ENCODE measurements at regions not wholly inside any gene's neighbourhood (a gene's known extent, or its start where the extent isn't known, plus 50 kb on each side); places are given as distances from the start of the nearest gene placed in this dataset.

DNA sequence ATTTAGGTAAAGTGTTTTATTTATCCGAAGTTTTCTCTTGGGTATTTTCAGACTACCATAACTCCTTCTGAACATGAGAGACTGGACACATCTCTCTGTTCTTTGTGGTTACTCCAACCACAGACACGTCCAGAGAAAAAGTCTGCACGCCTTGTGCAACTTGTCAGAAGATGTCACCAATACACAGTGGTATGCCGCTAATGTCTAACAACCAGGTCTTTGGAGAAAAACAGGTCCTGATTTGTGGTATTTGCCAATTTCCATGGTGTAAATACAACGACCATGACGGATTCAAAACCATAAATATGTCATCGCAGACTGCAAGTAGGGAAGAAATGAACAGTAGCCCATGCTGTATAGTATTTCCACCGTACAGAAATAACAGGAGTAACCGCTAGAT, 620.6 kb upstream of the ID2 start:
- intact Hi-C loops (cut with DNase I; ENCODE audit: low total_unique reads) (no loop called here), in situ Hi-C loops (cut with MboI; ENCODE audit: low pct_ligation_motif_present in 1 of 4, low pct_unique_long_range_greater_than_20kb in 1 of 4, low sequenced_read_pairs in 3 of 4) (no loop called here)
- Histone ChIP-seq H3K4me3 (no peak overlapping the region), H3K36me3 (no peaks in the 10 kb centered on the region), H3K27ac (no peak overlapping the region), H3K4me1 (no peaks in the 10 kb centered on the region), H3K27me3 (no peaks in the 10 kb centered on the region), H3K9me3 (no peaks in the 10 kb centered on the region)
- WGBS, 2 donors (ENCODE audit: low coverage in 1 of 2): 77% methylated on average over 9 of the region's 9 CpGs
- TF ChIP-seq POLR2AphosphoS5 (IDR thresholded peaks at IDR 0.05): no peak
- no peak for TF ChIP-seq EP300 (IDR thresholded peaks at IDR 0.05; ENCODE audit: low read depth)
- TF ChIP-seq POLR2A (IDR thresholded peaks at IDR 0.05): no peak
- DNase-seq: no peak

DNA sequence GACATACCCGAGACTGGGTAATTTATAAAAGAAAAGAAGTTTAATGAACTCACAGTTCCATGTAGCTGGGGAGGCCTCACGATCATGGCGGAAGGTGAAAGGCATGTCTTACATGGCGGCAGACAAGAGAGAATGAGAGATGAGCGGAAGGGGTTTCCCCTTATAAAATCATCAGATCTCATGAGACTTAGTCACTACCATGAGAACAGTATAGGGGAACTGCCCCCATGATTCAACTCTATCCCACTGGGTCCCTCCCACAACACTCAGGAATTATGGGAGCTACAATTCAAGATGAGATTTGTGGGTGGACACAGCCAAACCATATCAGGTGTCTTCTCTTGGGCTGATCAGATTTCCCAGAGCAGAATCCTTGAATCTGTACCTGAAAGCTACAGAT, 617.3 kb upstream of the ID2 start:
- in situ Hi-C loops (cut with MboI; ENCODE audit: low pct_ligation_motif_present in 1 of 4, low pct_unique_long_range_greater_than_20kb in 1 of 4, low sequenced_read_pairs in 3 of 4) (no loop called here), intact Hi-C loops (cut with DNase I; ENCODE audit: low total_unique reads) (no loop called here)
- TF ChIP-seq, protein P1, sequence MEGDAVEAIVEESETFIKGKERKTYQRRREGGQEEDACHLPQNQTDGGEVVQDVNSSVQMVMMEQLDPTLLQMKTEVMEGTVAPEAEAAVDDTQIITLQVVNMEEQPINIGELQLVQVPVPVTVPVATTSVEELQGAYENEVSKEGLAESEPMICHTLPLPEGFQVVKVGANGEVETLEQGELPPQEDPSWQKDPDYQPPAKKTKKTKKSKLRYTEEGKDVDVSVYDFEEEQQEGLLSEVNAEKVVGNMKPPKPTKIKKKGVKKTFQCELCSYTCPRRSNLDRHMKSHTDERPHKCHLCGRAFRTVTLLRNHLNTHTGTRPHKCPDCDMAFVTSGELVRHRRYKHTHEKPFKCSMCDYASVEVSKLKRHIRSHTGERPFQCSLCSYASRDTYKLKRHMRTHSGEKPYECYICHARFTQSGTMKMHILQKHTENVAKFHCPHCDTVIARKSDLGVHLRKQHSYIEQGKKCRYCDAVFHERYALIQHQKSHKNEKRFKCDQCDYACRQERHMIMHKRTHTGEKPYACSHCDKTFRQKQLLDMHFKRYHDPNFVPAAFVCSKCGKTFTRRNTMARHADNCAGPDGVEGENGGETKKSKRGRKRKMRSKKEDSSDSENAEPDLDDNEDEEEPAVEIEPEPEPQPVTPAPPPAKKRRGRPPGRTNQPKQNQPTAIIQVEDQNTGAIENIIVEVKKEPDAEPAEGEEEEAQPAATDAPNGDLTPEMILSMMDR (IDR thresholded peaks at IDR 0.05): no peak
- TF ChIP-seq EP300 (IDR thresholded peaks at IDR 0.05; ENCODE audit: low read depth) (no peak), POLR2A (IDR thresholded peaks at IDR 0.05) (no peak)
- H3K27ac ChIP-seq: no peak overlapping the region
- H3K4me1 ChIP-seq: no peaks in the 10 kb centered on the region
- H3K36me3 ChIP-seq: no peaks in the 10 kb centered on the region
- H3K27me3 ChIP-seq: no peaks in the 10 kb centered on the region
- no peaks in the 10 kb centered on the region for H3K9me3 ChIP-seq
- H3K4me3 ChIP-seq: no peak overlapping the region
- no peak for DNase-seq
- 57 to 91% methylated on average over 1 to 5 of the region's 5 CpGs for WGBS, 2 donors (ENCODE audit: low coverage in 1 of 2)

DNA sequence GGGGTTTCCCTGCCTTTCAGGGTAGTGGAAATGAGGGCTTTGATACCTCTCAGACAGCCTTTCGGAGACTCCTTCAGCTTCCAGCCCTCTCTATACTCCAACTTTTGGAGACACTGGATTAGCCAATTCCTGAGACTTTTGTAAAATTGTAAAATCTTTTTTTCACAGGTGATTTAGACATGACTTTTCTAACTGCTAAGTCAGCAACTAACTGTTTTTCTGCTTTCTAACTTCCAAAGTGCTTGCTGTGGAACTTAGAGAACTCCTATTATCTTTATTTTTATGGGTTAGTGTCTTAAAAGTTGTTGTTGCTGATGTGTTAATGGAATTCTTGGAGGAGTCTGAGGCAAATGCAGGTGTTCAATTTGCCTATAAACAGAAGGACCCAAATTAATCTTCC, 616.7 kb upstream of the ID2 start:
- TF ChIP-seq, protein P1 (IDR thresholded peaks at IDR 0.05): no peak
- no peak for TF ChIP-seq POLR2A (IDR thresholded peaks at IDR 0.05)
- no peak for TF ChIP-seq EP300 (IDR thresholded peaks at IDR 0.05; ENCODE audit: low read depth)
- no peak for TF ChIP-seq POLR2AphosphoS5 (IDR thresholded peaks at IDR 0.05)
- H3K27me3 ChIP-seq: no peaks in the 10 kb centered on the region
- intact Hi-C loops (cut with DNase I; ENCODE audit: low total_unique reads) (no loop called here), in situ Hi-C loops (cut with MboI; ENCODE audit: low pct_ligation_motif_present in 1 of 4, low pct_unique_long_range_greater_than_20kb in 1 of 4, low sequenced_read_pairs in 3 of 4) (no loop called here)
- H3K4me1 ChIP-seq: no peaks in the 10 kb centered on the region
- 50 to 88% methylated on average over 1 of the region's 1 CpG for WGBS, 2 donors (ENCODE audit: low coverage in 1 of 2)
- no peaks in the 10 kb centered on the region for H3K36me3 ChIP-seq
- no peak overlapping the region for H3K27ac ChIP-seq
- no peak overlapping the region for H3K4me3 ChIP-seq
- H3K9me3 ChIP-seq: no peaks in the 10 kb centered on the region
- no peak for DNase-seq

DNA sequence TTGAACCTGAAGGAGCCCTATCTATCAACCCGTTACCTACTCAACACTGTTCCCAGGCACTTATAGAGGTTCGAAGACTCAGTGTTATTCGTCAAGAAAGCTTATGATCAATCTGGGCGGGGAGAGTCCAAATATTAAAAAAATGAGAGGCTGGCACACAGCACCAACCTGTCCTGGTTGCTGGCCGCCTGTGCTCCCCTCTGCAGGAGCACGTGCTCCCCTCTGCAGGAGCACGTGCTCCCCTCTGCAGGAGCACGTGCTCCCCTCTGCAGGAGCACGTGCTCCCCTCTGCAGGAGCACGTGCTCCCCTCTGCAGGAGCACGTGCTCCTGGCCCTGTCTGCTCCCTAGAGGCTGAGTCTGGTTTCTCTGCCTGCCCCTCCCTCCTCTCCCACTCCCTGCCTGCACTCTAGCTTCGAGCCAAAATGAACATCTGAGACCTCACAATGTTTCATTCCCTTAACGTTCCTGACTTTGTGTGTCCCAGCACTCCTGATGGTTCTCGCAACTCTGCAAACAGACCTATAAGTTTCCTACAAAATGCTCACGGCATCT, 614.0 kb upstream of the ID2 start:
- no peak overlapping the region for H3K27ac ChIP-seq
- intact Hi-C loops (cut with DNase I; ENCODE audit: low total_unique reads): no loop called here
- WGBS, 2 donors (ENCODE audit: low coverage in 1 of 2): 86 to 89% methylated on average over 8 to 15 of the region's 15 CpGs
- H3K9me3 ChIP-seq: no peaks in the 10 kb centered on the region
- TF ChIP-seq POLR2A (IDR thresholded peaks at IDR 0.05) (no peak), EP300 (IDR thresholded peaks at IDR 0.05; ENCODE audit: low read depth) (no peak), POLR2AphosphoS5 (IDR thresholded peaks at IDR 0.05) (no peak)
- TF ChIP-seq, protein P1 (IDR thresholded peaks at IDR 0.05): no peak
- H3K4me3 ChIP-seq: no peak overlapping the region
- H3K36me3 ChIP-seq: no peaks in the 10 kb centered on the region
- in situ Hi-C loops (cut with MboI; ENCODE audit: low pct_ligation_motif_present in 1 of 4, low pct_unique_long_range_greater_than_20kb in 1 of 4, low sequenced_read_pairs in 3 of 4): no loop called here
- no peaks in the 10 kb centered on the region for H3K4me1 ChIP-seq
- H3K27me3 ChIP-seq: no peaks in the 10 kb centered on the region
- DNase-seq: no peak

DNA sequence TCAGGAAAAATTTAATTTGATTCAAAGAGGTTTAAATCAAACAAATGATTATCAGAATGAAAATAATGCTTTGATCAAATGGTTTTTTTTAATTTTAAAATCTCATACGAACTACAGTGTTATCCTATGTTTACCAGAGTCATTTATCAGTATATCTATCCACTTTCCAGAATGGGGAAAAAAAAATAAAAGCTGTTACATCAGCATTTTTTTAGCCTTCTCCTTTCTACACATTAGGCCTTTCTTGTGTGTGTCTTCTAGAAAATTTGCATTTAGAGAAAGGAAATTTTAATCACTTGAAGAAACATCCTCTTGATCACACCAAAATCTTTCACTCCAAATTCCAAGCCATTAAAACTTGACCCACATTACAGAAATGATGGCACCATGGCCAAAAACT, 608.9 kb upstream of the ID2 start:
- in situ Hi-C loops (cut with MboI; ENCODE audit: low pct_ligation_motif_present in 1 of 4, low pct_unique_long_range_greater_than_20kb in 1 of 4, low sequenced_read_pairs in 3 of 4) (no loop called here), intact Hi-C loops (cut with DNase I; ENCODE audit: low total_unique reads) (no loop called here)
- Histone ChIP-seq H3K4me3 (no peak overlapping the region), H3K36me3 (no peaks in the 10 kb centered on the region), H3K9me3 (no peaks in the 10 kb centered on the region), H3K4me1 (no peaks in the 10 kb centered on the region), H3K27ac (no peak overlapping the region), H3K27me3 (no peaks in the 10 kb centered on the region)
- DNase-seq: no peak
- WGBS, 2 donors (ENCODE audit: low coverage in 1 of 2): 45 to 63% methylated on average over 1 of the region's 1 CpG
- TF ChIP-seq, protein P1 (IDR thresholded peaks at IDR 0.05): no peak
- TF ChIP-seq POLR2AphosphoS5 (IDR thresholded peaks at IDR 0.05): no peak
- no peak for TF ChIP-seq POLR2A (IDR thresholded peaks at IDR 0.05)
